SK-N-SH (cell line): ENCODE measurements at regions not wholly inside any gene's neighbourhood (a gene's known extent, or its start where the extent isn't known, plus 50 kb on each side); places are given as distances from the start of the nearest gene placed in this dataset.

Experiments used
- CTCF ChIA-PET: fragments of 300-600, 350-600 bp; formaldehyde crosslinking; extraction: SDS; loops from one replicate; lab custom pipeline; 2021; lab: Yijun Ruan, JAX
- POLR2A ChIA-PET: fragments of 350-600 bp; sonication (Branson Sonifier 250); formaldehyde crosslinking; extraction: SDS; loops from one replicate; lab custom pipeline; 2020; ENCODE audit warnings: antibody characterized with exemption, inconsistent platforms; lab: Yijun Ruan, JAX
- DNase-seq: peaks from one replicate; pipeline ENCODE4 v3.0.0; 2012
- H2AFZ ChIP-seq: fragments of 200-600 bp; sonication (generic); 2 replicates; pipeline ENCODE4 v1.8.1; 2016; ENCODE audit warnings: antibody characterized with exemption, mild to moderate bottlenecking, low read depth
- H3F3A ChIP-seq: fragments of 200-600 bp; sonication (generic); replicated peaks from 2 replicates; pipeline ENCODE3; 2016; ENCODE audit warnings: antibody characterized with exemption, mild to moderate bottlenecking; ENCODE audit not compliant: insufficient read depth
- H3K27ac ChIP-seq, 2 experiments: fragments of 200-500 bp in 1 of 2; fragments of 200-600 bp in 1 of 2; sonication (Bioruptor generic) in 1 of 2; sonication (generic), shearing (Covaris generic) in 1 of 2; 2 replicates each; pipeline versions ENCODE4 v1.5.1 to v1.6.1; 2014 to 2016; ENCODE audit warnings: low read depth in 2 of 2, inconsistent platforms in 1 of 2, low read length in 1 of 2, mild to moderate bottlenecking in 1 of 2, mixed read lengths in 1 of 2
- H3K27me3 ChIP-seq: fragments of 200-600 bp; sonication (generic), shearing (Covaris generic); 2 replicates; pipeline ENCODE4 v1.6.1; 2016; ENCODE audit warnings: mixed run types; ENCODE audit not compliant: insufficient read depth
- H3K36me3 ChIP-seq, 2 experiments: fragments of 200-500 bp in 1 of 2; fragments of 200-600 bp in 1 of 2; sonication (Bioruptor generic) in 1 of 2; sonication (generic) in 1 of 2; replicated peaks in 1 of 2; 2 replicates each; pipeline versions ENCODE3 to v1.5.1; 2014 to 2016; ENCODE audit warnings: low read length in 1 of 2, mild to moderate bottlenecking in 1 of 2; ENCODE audit not compliant: insufficient read depth in 2 of 2, control insufficient read depth in 1 of 2
- H3K4me1 ChIP-seq, 2 experiments: fragments of 200-500 bp in 1 of 2; fragments of 200-600 bp in 1 of 2; sonication (Bioruptor generic) in 1 of 2; sonication (generic), shearing (Covaris generic) in 1 of 2; 2 replicates each; pipeline versions ENCODE4 v1.5.1 to v1.6.1; 2014 to 2016; ENCODE audit warnings: low read depth in 1 of 2, low read length in 1 of 2, mixed run types in 1 of 2; ENCODE audit not compliant: insufficient read depth in 2 of 2, control insufficient read depth in 1 of 2
- H3K4me2 ChIP-seq: fragments of 200-600 bp; sonication (generic), shearing (Covaris generic); 2 replicates; pipeline ENCODE4 v1.6.1; 2017; ENCODE audit warnings: mixed run types
- H3K4me3 ChIP-seq, 2 experiments: fragments of 200-500 bp in 1 of 2; fragments of 200-600 bp in 1 of 2; sonication (Bioruptor generic) in 1 of 2; sonication (generic), shearing (Covaris generic) in 1 of 2; 2 replicates each; pipeline versions ENCODE4 v1.5.1 to v1.8.1; 2014 to 2016; ENCODE audit warnings: low read depth in 2 of 2, inconsistent platforms in 1 of 2, low read length in 1 of 2, mild to moderate bottlenecking in 1 of 2, mixed read lengths in 1 of 2, moderate library complexity in 1 of 2
- H3K79me2 ChIP-seq: fragments of 200-600 bp; sonication (generic); 2 replicates; pipeline ENCODE4 v1.8.1; 2017; ENCODE audit warnings: mild to moderate bottlenecking; ENCODE audit not compliant: insufficient read depth
- H3K9ac ChIP-seq: fragments of 200-600 bp; sonication (generic); 2 replicates; pipeline ENCODE4 v1.6.1; 2017; ENCODE audit warnings: mixed run types
- H3K9me2 ChIP-seq: fragments of 200-600 bp; sonication (generic); 2 replicates; pipeline ENCODE4 v1.6.1; 2017; ENCODE audit warnings: mixed run types
- H3K9me3 ChIP-seq: fragments of 200-600 bp; sonication (generic); 2 replicates; pipeline ENCODE4 v1.6.1; 2017; ENCODE audit warnings: mixed run types, mild to moderate bottlenecking, moderate library complexity
- H4K20me1 ChIP-seq: fragments of 200-600 bp; sonication (generic); 2 replicates; pipeline ENCODE4 v1.6.1; 2017; ENCODE audit warnings: mild to moderate bottlenecking, mixed run types; ENCODE audit not compliant: insufficient read depth
- CHD2 ChIP-seq: fragments of 150-350 bp; IDR thresholded peaks from 2 replicates; pipeline ENCODE4 v1.6.1; 2018; ENCODE audit warnings: low read length; ENCODE audit not compliant: partially characterized antibody
- ELF1 ChIP-seq: IDR thresholded peaks from 2 replicates; pipeline ENCODE4 v1.4.0; 2012
- EP300 ChIP-seq, 2 experiments: IDR thresholded peaks; 2 replicates each; pipeline versions ENCODE4 v1.4.0 to v1.6.1; 2012; ENCODE audit warnings: borderline replicate concordance in 1 of 2, low read depth in 1 of 2, low read length in 1 of 2
- FOXJ3 ChIP-seq: sonication (generic); formaldehyde crosslinking; IDR thresholded peaks from 2 replicates; pipeline ENCODE4 v1.5.1; 2020; ENCODE audit warnings: mild to moderate bottlenecking, missing genetic modification reagents
- FOXM1 ChIP-seq: IDR thresholded peaks from 2 replicates; pipeline ENCODE4 v1.4.0; 2012; ENCODE audit warnings: low read depth, mild to moderate bottlenecking
- NFIC ChIP-seq: IDR thresholded peaks from 2 replicates; pipeline ENCODE4 v1.4.0; 2012; ENCODE audit warnings: borderline replicate concordance
- POLR2AphosphoS5 ChIP-seq: IDR thresholded peaks from 2 replicates; pipeline ENCODE4 v1.6.1; 2012; ENCODE audit warnings: low read depth, low read length
- RXRA ChIP-seq: IDR thresholded peaks from 2 replicates; pipeline ENCODE4 v1.4.0; 2012; ENCODE audit warnings: low read depth, mild to moderate bottlenecking, borderline replicate concordance
- SIN3A ChIP-seq: IDR thresholded peaks from 2 replicates; pipeline ENCODE4 v1.6.1; 2012; ENCODE audit warnings: low read depth, mild to moderate bottlenecking, low read length, moderate library complexity, borderline replicate concordance
- TEAD4 ChIP-seq: IDR thresholded peaks from 2 replicates; pipeline ENCODE4 v1.4.0; 2012; ENCODE audit warnings: mild to moderate bottlenecking, borderline replicate concordance; ENCODE audit not compliant: insufficient read depth
- WGBS: methylation state at CpG from one replicate; pipeline ENCODE4 v1.1.6; 2017; ENCODE audit warnings: low lambda C conversion rate; 5-methylcytosine and 5-hydroxymethylcytosine counted together
- TF ChIP-seq, protein P1 (sequence below): fragments of 200-600 bp; sonication (generic); IDR thresholded peaks from 2 replicates; pipeline ENCODE4 v1.6.1; 2017; ENCODE audit warnings: antibody characterized with exemption, mild to moderate bottlenecking, moderate library complexity
- TF ChIP-seq, protein P2 (sequence below): fragments of 150-350 bp; IDR thresholded peaks from 2 replicates; pipeline ENCODE4 v1.6.1; 2017; ENCODE audit warnings: antibody characterized with exemption, low read length, low read depth, borderline replicate concordance
- TF ChIP-seq, protein P3 (sequence below): IDR thresholded peaks from 2 replicates; pipeline ENCODE4 v1.6.1; 2012; ENCODE audit warnings: mild to moderate bottlenecking, low read depth, low read length, moderate library complexity
- TF ChIP-seq, protein P4 (sequence below): IDR thresholded peaks from 2 replicates; pipeline ENCODE4 v1.4.0; 2012; ENCODE audit warnings: low read depth

DNA sequence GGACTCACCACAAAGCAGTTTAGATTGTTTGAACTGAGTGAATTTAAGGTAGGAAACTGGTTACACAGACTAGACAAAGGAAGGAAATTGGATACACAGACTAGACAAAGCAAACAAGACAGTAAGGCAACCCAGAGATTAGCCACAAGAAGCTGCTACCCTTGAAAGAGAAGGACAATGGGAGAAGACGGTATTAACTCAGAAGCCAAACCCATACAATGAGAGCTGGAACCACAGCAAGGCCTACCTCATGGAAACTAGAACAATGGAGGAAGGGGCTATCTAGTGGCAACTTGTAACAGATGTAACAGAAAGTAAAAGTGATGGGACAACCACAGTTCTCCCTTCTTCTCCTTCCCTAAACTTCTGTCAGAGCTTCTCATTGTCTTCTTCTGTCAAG lies 410.9 kb upstream of the SPRY2 start:
- Histone ChIP-seq H3K9ac (no peak overlapping the region), H3K27ac (no peak overlapping the region), H3K79me2 (no peaks in the 10 kb centered on the region), H3K4me1 (no peaks in the 10 kb centered on the region; a peak in 1 of 4 replicates), H3K4me2 (no peak overlapping the region), H3F3A (no peaks in the 10 kb centered on the region), H2AFZ (no peak overlapping the region), H3K9me3 (no peaks in the 10 kb centered on the region), H3K4me3 (no peak overlapping the region), H3K9me2 (no peaks in the 10 kb centered on the region), H3K36me3 (no peaks in the 10 kb centered on the region), H4K20me1 (no peaks in the 10 kb centered on the region), H3K27me3 (no peaks in the 10 kb centered on the region)
- ChIA-PET POLR2A (no interaction called here), CTCF (no interaction called here)
- DNase-seq = no peak
- TF ChIP-seq, protein P1, sequence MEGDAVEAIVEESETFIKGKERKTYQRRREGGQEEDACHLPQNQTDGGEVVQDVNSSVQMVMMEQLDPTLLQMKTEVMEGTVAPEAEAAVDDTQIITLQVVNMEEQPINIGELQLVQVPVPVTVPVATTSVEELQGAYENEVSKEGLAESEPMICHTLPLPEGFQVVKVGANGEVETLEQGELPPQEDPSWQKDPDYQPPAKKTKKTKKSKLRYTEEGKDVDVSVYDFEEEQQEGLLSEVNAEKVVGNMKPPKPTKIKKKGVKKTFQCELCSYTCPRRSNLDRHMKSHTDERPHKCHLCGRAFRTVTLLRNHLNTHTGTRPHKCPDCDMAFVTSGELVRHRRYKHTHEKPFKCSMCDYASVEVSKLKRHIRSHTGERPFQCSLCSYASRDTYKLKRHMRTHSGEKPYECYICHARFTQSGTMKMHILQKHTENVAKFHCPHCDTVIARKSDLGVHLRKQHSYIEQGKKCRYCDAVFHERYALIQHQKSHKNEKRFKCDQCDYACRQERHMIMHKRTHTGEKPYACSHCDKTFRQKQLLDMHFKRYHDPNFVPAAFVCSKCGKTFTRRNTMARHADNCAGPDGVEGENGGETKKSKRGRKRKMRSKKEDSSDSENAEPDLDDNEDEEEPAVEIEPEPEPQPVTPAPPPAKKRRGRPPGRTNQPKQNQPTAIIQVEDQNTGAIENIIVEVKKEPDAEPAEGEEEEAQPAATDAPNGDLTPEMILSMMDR = no peak
- TF ChIP-seq RXRA (no peak), FOXJ3 (CRISPR knock-in tag) (no peak), FOXM1 (no peak), POLR2AphosphoS5 (no peak), SIN3A (no peak), ELF1 (no peak), CHD2 (no peak)
- TF ChIP-seq, protein P2, sequence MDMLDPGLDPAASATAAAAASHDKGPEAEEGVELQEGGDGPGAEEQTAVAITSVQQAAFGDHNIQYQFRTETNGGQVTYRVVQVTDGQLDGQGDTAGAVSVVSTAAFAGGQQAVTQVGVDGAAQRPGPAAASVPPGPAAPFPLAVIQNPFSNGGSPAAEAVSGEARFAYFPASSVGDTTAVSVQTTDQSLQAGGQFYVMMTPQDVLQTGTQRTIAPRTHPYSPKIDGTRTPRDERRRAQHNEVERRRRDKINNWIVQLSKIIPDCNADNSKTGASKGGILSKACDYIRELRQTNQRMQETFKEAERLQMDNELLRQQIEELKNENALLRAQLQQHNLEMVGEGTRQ = no peak
- TF ChIP-seq, protein P3, sequence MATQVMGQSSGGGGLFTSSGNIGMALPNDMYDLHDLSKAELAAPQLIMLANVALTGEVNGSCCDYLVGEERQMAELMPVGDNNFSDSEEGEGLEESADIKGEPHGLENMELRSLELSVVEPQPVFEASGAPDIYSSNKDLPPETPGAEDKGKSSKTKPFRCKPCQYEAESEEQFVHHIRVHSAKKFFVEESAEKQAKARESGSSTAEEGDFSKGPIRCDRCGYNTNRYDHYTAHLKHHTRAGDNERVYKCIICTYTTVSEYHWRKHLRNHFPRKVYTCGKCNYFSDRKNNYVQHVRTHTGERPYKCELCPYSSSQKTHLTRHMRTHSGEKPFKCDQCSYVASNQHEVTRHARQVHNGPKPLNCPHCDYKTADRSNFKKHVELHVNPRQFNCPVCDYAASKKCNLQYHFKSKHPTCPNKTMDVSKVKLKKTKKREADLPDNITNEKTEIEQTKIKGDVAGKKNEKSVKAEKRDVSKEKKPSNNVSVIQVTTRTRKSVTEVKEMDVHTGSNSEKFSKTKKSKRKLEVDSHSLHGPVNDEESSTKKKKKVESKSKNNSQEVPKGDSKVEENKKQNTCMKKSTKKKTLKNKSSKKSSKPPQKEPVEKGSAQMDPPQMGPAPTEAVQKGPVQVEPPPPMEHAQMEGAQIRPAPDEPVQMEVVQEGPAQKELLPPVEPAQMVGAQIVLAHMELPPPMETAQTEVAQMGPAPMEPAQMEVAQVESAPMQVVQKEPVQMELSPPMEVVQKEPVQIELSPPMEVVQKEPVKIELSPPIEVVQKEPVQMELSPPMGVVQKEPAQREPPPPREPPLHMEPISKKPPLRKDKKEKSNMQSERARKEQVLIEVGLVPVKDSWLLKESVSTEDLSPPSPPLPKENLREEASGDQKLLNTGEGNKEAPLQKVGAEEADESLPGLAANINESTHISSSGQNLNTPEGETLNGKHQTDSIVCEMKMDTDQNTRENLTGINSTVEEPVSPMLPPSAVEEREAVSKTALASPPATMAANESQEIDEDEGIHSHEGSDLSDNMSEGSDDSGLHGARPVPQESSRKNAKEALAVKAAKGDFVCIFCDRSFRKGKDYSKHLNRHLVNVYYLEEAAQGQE = no peak
- 87% methylated on average over 1 of the region's 1 CpG for WGBS

DNA sequence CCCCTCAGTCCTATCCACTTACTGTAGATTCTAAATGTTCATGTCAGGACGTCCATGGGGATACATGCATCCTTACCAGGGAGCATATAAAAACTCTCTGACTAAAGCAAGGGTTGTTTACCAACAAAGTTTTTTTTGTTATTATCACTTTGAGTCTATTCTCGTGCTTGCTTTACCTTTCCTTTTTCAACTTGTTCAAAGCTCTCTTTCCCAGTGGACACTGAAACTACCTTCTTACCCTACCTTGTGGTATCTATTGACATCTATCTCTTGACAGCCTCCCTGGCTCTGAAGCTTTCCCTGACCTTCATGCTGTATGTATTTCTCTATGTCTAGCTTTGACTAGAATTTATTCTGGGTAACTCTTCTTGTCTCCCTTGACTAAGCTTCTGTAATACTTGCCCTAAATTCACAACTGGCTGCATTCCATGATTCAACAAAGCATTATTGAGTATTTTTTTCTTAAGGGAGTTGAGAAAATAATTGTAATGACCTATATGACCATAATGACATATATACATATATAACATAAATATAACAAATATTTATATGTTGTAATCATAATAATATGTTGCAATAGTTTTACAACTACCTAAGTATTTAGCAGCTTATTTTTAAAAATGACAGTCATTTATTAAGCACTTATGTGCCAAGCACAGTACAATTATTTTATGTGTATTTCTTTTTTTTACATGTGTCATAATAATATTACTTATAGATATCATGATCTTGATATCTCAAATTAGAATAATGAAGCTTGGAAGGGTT lies 403.4 kb upstream of the SPRY2 start:
- no peaks in the 10 kb centered on the region for H3K9me3 ChIP-seq
- no peaks in the 10 kb centered on the region for H4K20me1 ChIP-seq
- no peaks in the 10 kb centered on the region for H3F3A ChIP-seq
- no peak overlapping the region for H3K27ac ChIP-seq
- no peaks in the 10 kb centered on the region for H3K79me2 ChIP-seq
- WGBS = 58% methylated on average over 2 of the region's 2 CpGs
- no peak for DNase-seq
- H3K4me2 ChIP-seq = no peak overlapping the region
- no peaks in the 10 kb centered on the region for H3K27me3 ChIP-seq
- no peak overlapping the region for H3K9ac ChIP-seq
- TF ChIP-seq EP300 (IDR thresholded peaks at IDR 0.05; ENCODE audit: borderline replicate concordance in 1 of 2, low read depth in 1 of 2, low read length in 1 of 2) (no peak), TEAD4 (no peak), NFIC (no peak)
- TF ChIP-seq, protein P4, sequence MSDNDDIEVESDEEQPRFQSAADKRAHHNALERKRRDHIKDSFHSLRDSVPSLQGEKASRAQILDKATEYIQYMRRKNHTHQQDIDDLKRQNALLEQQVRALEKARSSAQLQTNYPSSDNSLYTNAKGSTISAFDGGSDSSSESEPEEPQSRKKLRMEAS = no peak
- H3K9me2 ChIP-seq = no peaks in the 10 kb centered on the region
- ChIA-PET POLR2A (no interaction called here), CTCF (no interaction called here)
- H3K4me1 ChIP-seq = no peaks in the 10 kb centered on the region
- no peak overlapping the region for H2AFZ ChIP-seq
- H3K4me3 ChIP-seq = no peak overlapping the region
- no peaks in the 10 kb centered on the region for H3K36me3 ChIP-seq
